SU-DHL-6 (cell line): ENCODE measurements at regions not wholly inside any gene's neighbourhood (a gene's known extent, or its start where the extent isn't known, plus 50 kb on each side); places are given as distances from the start of the nearest gene placed in this dataset.

Experiments used
- CTCF ChIP-seq: fragments of 200-600 bp; sonication (generic); IDR thresholded peaks from one replicate; pipeline ENCODE4 v1.5.1; 2017; ENCODE audit warnings: antibody characterized with exemption, mild to moderate bottlenecking, low read length, moderate library complexity; ENCODE audit not compliant: insufficient read depth, poor library complexity, severe bottlenecking
- EZH2phosphoT487 ChIP-seq: fragments of 200-600 bp; sonication (generic), shearing (Covaris generic); conservative IDR thresholded peaks from 2 replicates; pipeline ENCODE4 v1.6.1; 2018; ENCODE audit warnings: mild to moderate bottlenecking, antibody characterized with exemption, low read length, moderate library complexity, mixed read lengths

- TF ChIP-seq CTCF, result no peak
- TF ChIP-seq EZH2phosphoT487, result no peak
Measured at GRCh38 chr21:15445327-15445726, 284.5 kb upstream of the USP25 start.
